HG02970 (cell line): ENCODE measurements at regions not wholly inside any gene's neighbourhood (a gene's known extent, or its start where the extent isn't known, plus 50 kb on each side); places are given as distances from the start of the nearest gene placed in this dataset.
"Not testable (repeated sequence)": the region's sequence is repeated elsewhere in the genome, so short reads cannot be mapped to it uniquely, and the experiment has no call there.

Experiments used
- ATAC-seq: cut with Tn5 transposase; IDR thresholded peaks from one replicate; pipeline ENCODE4 v1.9.1; 2021; ENCODE audit warnings: mild to moderate bottlenecking, moderate library complexity, moderate number of reproducible peaks; ENCODE audit not compliant: unreplicated experiment, low FRiP score

DNA sequence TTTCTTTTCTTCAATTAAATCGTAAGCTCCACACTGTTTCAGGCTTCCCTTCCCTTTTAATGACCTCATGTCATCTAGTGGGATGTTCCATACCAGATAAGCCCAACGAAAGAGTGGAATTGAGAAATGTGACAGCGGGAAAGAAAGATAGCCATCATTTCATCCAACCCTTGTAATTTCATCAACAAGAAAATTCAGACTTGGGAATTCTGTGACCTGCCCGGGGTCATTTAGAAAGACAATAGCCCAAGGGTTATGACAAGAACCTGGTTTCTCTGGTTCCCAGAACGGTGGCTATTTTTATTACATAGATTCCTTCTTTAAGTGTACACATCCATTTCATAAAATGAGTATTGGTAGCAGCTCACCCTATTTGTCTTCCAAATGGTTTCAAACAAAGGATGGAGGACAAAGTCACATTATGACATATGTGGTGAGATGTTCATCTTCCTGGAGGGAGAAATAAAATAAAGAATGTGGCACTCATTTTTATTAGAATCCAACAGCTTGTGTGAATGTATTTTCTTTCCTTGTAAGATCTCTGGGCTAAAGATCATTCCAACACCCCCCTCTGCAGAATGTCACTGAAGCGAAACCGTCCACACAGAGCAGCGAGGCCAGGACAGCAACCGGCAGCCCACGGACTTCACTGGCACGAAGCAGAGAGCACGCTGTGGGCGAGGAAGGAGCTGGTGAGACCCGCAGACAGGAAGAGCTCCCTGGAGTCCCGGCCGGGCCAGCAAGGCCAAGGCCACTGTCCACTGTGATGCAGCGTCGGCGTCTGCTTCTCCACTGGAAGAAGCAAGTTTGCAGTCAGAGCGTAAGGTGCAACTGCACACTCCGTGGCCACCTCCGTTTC, 199.9 kb downstream of the KLF6 start:
- ATAC-seq: no peak

- no peak for ATAC-seq
Measured at GRCh38 chr10:3580565-3580964, 204.4 kb downstream of the KLF6 start.

GRCh38 chr10:3579845-3580244, 205.2 kb downstream of the KLF6 start:
- no peak for ATAC-seq

DNA sequence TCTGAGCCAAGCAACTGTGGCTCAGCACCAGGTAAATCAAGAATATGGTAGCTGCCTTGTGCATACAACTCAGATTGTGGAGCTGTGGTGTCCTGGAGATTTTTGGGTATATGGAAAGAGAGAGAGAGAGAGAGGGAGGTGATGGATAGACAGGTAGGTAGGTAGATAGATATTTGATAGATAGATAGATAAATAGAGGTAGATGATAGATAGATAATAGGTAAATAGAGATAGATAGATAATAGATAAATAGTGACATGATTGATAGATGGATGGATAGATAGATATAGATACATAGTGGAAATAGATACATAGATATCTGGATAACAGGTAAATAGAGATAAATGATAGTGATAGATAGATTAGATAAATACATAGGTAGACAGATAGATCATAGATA, 206.3 kb downstream of the KLF6 start:
- no peak for ATAC-seq

DNA sequence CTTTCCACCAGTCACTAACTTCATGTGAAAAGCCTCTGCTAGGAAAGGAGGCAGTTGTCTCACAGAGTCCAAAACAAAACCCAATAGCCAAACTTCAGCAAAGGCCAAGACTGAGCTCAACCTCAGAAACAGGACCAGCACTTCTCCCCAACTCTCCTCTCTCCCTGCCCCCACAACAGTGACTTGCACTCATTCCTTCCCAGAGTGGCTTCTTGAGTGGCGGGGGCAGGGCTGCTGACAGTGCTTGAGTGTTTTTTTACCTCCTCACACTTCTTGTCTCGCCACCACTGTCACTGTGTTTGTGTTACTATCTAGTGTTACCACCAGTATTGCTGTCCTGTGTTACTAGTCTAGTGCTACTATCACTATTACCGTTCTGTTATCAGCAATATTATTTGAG, 206.8 kb downstream of the KLF6 start:
- ATAC-seq: no peak

DNA sequence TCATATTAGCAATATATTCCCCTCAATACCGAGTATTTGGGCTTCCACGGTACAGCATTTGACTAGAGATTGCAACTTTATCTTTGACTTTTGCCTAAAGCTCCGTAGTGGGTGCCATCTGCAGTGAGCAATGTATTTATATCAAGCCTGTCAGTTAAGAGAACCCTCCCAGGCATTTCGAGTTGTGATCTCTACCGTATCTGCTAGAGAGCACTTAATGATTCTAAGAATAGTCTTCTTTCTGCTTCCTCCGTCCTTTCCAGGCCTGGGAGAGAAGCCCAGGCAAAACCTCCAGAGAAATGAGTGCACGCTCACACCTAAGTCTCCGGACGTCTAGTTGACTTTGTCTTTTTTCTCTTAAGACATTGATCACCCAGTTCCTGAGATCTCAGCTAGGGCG, 210.6 kb downstream of the KLF6 start:
- no peak for ATAC-seq

DNA sequence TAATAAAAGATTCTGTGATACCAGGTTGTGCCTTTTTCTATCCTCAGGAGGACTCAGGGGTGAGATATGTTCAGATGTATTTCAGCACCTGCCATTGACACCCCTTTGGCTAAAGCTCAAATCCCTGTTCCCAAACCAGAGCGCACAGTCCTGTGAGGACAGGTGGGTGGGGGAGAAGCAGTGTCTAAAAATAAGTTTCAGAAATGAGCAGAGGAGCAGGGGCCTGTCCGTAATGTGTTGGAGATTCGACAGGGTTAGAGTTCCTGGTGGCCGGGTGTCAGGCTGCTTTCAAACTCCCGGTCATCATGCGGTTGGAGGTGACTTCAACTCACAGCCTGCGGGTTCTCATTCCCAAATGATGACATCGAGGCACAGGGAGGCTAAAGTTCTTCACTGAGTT, 211.5 kb downstream of the KLF6 start:
- ATAC-seq: no peak

DNA sequence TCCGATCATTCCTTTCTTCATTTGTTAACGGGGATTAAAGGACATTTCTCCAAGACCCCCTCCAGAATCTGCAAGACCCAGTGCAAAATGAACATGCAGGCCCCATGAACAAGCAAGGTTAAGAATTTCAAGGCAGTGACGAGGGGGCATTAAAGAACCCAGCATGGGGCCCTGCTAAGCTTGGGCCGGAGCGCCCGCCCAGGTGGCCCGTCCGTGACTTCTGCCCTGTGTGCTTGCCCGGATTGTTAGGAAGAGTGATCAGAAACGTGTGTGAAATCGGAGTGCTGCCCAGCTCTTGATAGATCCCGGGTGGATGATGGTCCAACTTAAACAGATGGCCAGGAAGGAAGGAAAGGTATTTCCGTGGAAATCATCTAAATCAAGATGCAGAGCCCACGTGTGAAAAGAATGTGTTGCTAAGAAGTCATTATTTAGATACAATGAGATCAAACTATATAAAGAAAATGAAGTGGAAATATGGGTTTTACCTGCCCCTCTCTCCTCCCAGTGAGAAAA, 213.6 kb downstream of the KLF6 start:
- no peak for ATAC-seq

DNA sequence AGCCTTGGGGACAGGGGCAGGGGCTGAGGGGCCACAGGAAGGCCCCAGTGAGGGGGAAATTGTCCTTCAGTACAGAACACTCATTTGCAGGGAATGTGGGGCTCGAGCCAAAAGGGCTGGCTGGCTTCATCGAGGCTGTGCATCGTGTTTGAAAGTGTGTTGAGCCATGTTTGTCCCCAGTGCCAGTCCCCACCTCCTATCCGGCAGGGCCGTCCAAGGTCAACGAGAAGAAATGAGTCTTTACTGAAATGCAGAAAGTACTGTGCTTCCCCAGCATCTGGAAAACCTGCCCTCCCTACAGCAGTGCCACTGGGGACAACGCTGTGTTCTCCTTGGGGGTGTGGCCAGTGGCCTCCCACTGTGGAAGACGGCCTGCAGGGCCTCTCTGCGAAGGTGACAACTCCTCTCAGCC, 214.1 kb downstream of the KLF6 start:
- ATAC-seq: no peak

DNA sequence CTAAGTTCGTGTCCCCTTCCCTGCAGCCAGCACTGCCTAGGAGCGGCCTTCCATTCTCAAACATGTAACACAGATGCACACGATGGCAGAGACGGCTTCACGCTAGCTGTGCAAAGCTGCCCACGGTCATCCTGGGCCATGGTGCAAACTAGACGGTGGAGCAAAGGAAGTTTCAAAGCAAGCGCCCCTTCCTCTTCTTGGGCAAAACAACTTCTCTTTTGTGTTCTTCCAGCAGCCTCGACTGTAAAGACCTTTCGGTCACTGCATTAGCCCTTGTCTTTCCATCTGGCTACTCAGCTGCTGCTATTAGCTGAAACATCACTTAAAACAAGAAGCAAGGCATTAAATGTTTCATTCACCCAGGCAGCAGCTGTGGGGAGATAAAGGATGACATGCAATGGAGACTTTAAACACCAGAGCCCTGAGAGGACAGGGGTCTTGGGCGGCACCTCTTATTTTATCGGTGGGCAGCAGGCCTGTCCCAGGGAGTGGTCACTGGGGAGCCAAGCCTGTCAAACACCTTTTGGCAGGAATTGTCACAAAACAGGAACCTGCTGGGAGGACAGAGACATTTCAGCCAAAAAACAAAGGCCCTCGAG, 214.8 kb downstream of the KLF6 start:
- ATAC-seq: no peak

- ATAC-seq: no peak
Measured at GRCh38 chr10:3568983-3569382, 216.0 kb downstream of the KLF6 start.

DNA sequence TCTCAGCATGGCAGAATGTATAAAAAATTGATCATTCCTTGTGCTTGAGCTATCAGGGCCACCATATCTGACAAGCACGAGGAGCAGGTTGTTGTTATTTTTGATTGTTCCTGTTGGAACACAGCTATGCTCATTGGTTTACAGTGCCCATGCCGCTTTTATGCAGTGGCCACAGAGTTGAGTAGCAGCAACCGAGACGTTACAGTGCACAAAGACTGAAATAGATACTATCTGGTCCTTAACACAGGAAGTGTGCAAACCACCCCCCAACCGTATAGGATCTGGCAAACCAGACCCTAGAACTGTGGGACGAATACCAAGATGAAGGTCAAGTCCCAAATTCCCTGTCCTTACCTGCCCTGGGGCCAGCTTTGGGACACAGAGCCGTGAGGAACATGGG, 216.6 kb downstream of the KLF6 start:
- no peak for ATAC-seq

GRCh38 chr10:3567291-3567963, 217.6 kb downstream of the KLF6 start:
- ATAC-seq: no peak

DNA sequence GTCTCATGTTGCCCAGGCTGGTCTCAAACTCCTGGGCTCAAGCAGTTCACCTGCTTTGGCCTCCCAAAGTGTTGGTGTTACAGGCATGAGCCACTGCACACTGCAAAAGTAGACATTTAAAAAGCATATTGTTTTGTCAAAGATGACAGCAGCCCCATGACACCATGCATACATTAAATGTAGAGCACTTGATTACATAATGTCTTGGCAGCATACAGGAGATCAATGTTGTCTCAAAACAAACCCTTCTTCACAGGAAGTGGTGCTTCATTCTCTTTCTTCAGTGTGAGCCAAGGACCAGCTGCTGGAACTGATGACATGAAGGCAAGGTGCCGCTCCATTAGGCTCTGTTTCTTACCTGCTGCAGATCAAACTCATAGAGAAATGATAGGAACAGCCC, 218.4 kb downstream of the KLF6 start:
- no peak for ATAC-seq

- no peak for ATAC-seq
Measured at GRCh38 chr10:3564346-3565002, 220.5 kb downstream of the KLF6 start.

DNA sequence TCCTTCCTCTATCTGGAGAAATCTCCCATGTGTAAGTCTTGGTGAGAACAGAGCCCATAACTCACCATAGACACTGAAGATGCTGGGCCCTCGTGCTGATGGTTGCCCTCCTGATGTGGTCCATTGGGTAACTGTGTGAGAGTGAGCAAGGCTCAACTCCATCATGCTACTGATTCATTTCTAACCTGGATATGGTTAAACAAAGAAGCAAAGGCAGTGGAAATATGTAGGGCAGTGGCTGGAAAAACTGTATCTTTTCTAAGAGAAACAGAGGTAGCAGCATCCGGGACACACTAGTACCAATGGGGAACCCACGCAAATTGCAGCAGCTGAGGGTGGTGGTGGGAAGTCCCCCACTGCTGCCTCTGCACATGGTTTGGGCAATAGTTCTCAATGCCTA, 221.7 kb downstream of the KLF6 start:
- no peak for ATAC-seq

GRCh38 chr10:3560628-3561027, 224.4 kb downstream of the KLF6 start:
- ATAC-seq: not testable (repeated sequence)

- no peak for ATAC-seq
Measured at GRCh38 chr10:3559527-3559926, 225.5 kb downstream of the KLF6 start.

- ATAC-seq: no peak
Measured at GRCh38 chr10:3559011-3559410, 226.0 kb downstream of the KLF6 start.

DNA sequence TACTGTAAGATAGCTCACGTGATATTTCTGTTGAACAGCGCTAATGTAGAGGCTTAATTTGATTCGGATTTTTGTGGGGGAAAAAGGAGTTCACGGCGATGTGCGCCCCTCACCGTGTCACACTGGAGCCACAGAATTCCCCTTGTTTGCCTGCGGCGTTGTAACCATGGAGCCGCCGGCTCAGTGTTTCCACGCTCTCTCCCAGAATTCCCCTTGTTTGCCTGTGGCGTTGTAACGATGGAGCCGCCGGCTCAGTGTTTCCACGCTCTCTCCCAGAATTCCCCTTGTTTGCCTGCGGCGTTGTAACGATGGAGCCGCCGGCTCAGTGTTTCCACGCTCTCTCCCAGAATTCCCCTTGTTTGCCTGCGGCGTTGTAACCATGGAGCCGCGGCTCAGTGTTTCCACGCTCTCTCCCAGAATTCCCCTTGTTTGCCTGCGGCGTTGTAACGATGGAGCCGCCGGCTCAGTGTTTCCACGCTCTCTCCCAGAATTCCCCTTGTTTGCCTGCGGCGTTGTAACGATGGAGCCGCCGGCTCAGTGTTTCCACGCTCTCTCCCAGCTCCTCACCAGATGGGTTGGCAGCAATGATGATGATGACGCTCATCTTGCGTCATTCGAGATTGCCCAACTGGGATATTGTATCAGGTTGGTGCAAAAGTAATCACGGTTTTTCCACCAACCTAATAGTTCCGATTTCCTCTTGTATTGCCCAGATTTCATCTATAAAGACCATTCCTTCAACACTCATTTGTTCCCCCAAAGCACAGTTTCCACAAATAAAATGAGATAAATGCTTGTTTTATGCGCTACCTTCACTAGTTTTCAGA, 228.6 kb downstream of the KLF6 start:
- ATAC-seq: not testable (repeated sequence)
